Panc1 (cell line): ENCODE measurements at regions not wholly inside any gene's neighbourhood (a gene's known extent, or its start where the extent isn't known, plus 50 kb on each side); places are given as distances from the start of the nearest gene placed in this dataset.

Experiments used
- POLR2AphosphoS5 ChIP-seq: IDR thresholded peaks from 2 replicates; pipeline ENCODE4 v1.6.1; 2012; ENCODE audit warnings: mild to moderate bottlenecking, low read depth, low read length, moderate library complexity
- SIN3A ChIP-seq: IDR thresholded peaks from 2 replicates; pipeline ENCODE4 v1.6.1; 2012; ENCODE audit warnings: low read depth, mild to moderate bottlenecking, low read length, moderate library complexity, borderline replicate concordance; ENCODE audit not compliant: insufficient read depth
- TCF7L2 ChIP-seq: IDR thresholded peaks from 2 replicates; pipeline ENCODE4 v1.6.1; 2011; ENCODE audit warnings: mild to moderate bottlenecking, low read depth, low read length, inconsistent platforms
- TF ChIP-seq, protein P1 (sequence below): fragments of 450-650 bp; IDR thresholded peaks from 2 replicates; pipeline ENCODE4 v1.5.1; 2017; ENCODE audit warnings: mild to moderate bottlenecking

DNA sequence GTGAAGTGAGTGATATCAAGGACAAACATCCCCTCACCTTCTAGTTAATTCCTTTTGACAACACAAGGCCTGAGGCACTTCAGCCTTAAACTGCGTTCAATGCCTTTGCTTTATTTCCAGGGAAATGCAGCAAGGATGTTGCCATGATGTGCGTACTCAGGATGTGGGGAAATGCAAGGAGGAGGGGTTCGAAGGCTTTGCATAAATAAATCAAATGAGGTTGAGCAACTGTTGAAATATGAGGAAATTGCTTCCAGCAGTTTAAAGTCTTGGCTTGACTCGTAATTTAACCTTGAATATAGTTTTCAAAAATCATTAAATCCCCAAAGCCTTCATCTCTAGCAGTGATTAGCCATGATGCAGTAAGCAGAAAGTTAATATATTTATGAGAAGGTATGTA lies 81.8 kb upstream of the CCL2 start:
- TF ChIP-seq TCF7L2 (no peak), POLR2AphosphoS5 (no peak), SIN3A (no peak)
- TF ChIP-seq, protein P1, sequence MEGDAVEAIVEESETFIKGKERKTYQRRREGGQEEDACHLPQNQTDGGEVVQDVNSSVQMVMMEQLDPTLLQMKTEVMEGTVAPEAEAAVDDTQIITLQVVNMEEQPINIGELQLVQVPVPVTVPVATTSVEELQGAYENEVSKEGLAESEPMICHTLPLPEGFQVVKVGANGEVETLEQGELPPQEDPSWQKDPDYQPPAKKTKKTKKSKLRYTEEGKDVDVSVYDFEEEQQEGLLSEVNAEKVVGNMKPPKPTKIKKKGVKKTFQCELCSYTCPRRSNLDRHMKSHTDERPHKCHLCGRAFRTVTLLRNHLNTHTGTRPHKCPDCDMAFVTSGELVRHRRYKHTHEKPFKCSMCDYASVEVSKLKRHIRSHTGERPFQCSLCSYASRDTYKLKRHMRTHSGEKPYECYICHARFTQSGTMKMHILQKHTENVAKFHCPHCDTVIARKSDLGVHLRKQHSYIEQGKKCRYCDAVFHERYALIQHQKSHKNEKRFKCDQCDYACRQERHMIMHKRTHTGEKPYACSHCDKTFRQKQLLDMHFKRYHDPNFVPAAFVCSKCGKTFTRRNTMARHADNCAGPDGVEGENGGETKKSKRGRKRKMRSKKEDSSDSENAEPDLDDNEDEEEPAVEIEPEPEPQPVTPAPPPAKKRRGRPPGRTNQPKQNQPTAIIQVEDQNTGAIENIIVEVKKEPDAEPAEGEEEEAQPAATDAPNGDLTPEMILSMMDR: no peak
